RWPE1 (cell line): ENCODE measurements at regions not wholly inside any gene's neighbourhood (a gene's known extent, or its start where the extent isn't known, plus 50 kb on each side); places are given as distances from the start of the nearest gene placed in this dataset.
A peak's percentile ranks its signal among the peaks of the same experiment; 100 is the strongest.

Experiments
- CTCF ChIA-PET: fragments of 350-600 bp; sonication (Branson Sonifier 250); formaldehyde crosslinking; extraction: SDS; loops from one replicate; lab custom pipeline; 2021; lab: Yijun Ruan, JAX
- POLR2A ChIA-PET: fragments of 400-600 bp; formaldehyde crosslinking; extraction: SDS; loops from one replicate; lab custom pipeline; 2020; ENCODE audit warnings: antibody characterized with exemption; ENCODE audit not compliant: low non-redundant PET; lab: Yijun Ruan, JAX
- DNase-seq: peaks from one replicate; pipeline ENCODE4 v3.0.0; 2012; ENCODE audit warnings: low spot score
- H3K27ac ChIP-seq: fragments of 450-650 bp; 2 replicates; pipeline ENCODE4 v1.5.1; 2017
- TF ChIP-seq, protein P1 (sequence below): fragments of 450-650 bp; conservative IDR thresholded peaks from 2 replicates; pipeline ENCODE4 v1.5.1; 2017; ENCODE audit warnings: low read depth, mild to moderate bottlenecking

DNA sequence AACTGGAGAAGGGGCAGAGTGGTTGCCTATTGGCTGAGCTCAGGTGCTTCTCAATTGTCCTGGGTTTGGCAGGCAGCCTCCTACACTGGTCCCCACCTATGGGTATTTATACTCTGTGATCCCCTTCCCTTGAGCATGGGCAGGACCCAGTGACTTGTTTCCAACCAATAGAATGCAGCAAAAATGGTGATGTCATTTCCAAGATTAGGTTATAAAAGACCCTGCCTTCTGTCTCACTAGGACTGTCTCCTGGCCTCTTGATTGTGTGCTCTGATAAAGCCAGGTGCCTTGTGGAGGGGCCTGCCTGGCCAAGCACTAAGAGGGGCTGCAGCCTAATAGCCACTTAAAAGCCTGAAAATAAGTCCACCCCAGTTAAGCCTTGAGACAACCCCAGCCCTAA, 76.1 kb downstream of the MSX2 start:
- ChIA-PET POLR2A (no interaction called here), CTCF (no interaction called here)
- TF ChIP-seq, protein P1, sequence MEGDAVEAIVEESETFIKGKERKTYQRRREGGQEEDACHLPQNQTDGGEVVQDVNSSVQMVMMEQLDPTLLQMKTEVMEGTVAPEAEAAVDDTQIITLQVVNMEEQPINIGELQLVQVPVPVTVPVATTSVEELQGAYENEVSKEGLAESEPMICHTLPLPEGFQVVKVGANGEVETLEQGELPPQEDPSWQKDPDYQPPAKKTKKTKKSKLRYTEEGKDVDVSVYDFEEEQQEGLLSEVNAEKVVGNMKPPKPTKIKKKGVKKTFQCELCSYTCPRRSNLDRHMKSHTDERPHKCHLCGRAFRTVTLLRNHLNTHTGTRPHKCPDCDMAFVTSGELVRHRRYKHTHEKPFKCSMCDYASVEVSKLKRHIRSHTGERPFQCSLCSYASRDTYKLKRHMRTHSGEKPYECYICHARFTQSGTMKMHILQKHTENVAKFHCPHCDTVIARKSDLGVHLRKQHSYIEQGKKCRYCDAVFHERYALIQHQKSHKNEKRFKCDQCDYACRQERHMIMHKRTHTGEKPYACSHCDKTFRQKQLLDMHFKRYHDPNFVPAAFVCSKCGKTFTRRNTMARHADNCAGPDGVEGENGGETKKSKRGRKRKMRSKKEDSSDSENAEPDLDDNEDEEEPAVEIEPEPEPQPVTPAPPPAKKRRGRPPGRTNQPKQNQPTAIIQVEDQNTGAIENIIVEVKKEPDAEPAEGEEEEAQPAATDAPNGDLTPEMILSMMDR: no peak
- DNase-seq: no peak
- H3K27ac ChIP-seq: no peak overlapping the region

DNA sequence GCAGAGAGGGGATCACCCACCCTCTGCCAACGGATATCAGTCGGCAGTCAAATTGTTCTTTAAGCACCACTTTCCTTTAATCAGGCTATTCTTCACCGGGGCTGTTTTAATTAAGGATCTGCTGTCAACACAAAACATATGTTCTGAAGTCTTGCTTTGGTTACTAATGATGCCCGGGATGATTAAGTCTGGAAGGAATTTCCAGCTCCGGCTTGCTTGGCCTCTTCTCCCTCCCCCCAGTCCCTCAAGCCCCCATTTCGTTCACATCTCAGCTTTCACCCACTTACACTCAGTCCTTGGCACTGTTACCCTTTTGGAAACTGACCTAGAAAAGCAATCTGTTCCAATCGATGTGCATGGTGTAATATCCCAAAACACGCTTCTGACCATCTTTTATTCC, 74.7 kb downstream of the MSX2 start:
- no peak overlapping the region for H3K27ac ChIP-seq
- TF ChIP-seq, protein P1: no peak
- DNase-seq: no peak
- CTCF ChIA-PET: no interaction called here
- POLR2A ChIA-PET: no interaction called here

DNA sequence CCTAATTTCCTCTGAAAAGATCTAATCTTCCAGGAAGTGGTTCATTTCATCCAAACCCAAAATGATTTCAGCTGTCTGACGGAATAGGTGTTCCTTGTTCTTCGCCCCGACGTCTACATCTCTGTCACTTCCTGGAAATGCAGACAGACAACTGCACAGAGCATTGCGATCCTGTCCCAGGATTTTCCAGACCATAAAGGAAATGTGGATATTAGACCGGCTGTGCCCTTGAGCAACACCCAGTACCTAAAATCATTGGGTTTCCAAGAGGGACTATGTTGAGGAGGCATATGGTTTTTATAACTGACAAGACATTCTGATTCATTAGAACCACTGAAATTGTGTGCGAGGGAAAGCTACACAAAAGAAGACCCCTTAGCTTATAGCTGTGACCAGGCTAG, 74.2 kb downstream of the MSX2 start:
- H3K27ac ChIP-seq: no peak overlapping the region
- CTCF ChIA-PET: no interaction called here
- no peak for DNase-seq
- POLR2A ChIA-PET: no interaction called here
- TF ChIP-seq, protein P1: no peak

DNA sequence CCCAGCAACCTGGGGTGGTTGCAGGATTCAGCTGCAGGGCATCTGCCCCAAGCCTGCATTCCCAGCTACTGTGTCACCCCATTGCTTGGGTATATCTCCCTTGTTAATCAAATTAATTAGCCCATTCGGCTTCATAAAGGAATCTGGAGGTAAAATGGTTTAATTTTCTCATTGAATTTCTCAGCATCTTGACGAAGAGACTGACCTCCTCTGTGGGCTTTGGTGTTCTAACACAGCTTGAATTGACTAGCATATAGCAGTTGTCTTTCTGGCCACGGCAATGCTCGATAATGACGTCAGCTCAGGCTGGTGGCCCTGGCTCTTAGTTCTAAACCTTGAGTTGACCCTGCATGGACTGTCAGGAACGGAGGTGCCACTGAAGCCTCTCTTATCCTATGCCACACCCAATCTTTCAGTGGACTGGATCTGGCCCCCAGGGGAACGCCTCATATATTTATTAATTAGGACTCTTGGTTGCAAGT, 72.4 kb downstream of the MSX2 start:
- no peak for DNase-seq
- TF ChIP-seq, protein P1: no peak
- POLR2A ChIA-PET: no interaction called here
- no peak overlapping the region for H3K27ac ChIP-seq
- CTCF ChIA-PET: interaction anchor here (0.7 to 5.4 kb wide), 3 partner anchors 377 to 470 kb away, joined by 3 to 52 read pairs (median 3); no protein-coding TSS in a partner anchor

DNA sequence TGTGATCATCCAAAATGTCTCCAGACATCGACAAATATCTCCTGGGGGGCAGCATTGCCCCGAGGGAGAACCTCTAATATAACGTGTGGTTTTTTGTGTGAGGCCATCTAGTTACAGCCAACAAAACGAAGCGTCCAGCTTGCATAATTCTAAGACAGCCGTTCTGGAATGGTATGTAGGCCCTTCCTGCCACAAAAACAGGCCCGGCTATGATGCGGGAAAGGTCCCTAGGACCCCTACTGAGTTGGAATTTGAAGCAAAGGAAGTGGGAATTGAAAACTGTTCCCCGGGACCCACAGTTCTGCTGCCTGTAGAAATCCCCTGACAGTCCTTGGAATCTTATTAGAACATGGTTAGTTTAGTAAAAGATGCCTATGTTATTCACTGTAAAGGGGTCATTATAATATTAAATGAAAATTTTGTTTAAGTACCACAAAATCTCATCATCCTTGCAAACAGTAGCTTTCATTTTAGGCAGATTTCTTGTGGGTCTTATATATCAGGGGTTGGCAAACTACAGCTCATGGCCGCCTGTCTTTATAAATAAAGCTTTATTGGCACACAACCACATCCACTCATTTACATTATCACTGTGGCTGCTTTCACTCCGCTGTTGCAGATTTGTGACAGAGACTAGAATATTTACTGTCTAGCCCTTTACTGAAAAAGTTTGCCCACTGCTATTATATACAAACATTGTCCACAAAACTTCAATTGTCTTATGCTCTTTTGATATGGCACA, 70.7 kb downstream of the MSX2 start:
- TF ChIP-seq, protein P1: no peak
- DNase-seq: no peak
- ChIA-PET POLR2A (no interaction called here), CTCF (interaction anchor here (0.5 to 5.4 kb wide), 6 partner anchors 17 to 471 kb away, joined by 3 to 52 read pairs (median 5); no protein-coding TSS in a partner anchor)
- H3K27ac ChIP-seq: no peak overlapping the region

DNA sequence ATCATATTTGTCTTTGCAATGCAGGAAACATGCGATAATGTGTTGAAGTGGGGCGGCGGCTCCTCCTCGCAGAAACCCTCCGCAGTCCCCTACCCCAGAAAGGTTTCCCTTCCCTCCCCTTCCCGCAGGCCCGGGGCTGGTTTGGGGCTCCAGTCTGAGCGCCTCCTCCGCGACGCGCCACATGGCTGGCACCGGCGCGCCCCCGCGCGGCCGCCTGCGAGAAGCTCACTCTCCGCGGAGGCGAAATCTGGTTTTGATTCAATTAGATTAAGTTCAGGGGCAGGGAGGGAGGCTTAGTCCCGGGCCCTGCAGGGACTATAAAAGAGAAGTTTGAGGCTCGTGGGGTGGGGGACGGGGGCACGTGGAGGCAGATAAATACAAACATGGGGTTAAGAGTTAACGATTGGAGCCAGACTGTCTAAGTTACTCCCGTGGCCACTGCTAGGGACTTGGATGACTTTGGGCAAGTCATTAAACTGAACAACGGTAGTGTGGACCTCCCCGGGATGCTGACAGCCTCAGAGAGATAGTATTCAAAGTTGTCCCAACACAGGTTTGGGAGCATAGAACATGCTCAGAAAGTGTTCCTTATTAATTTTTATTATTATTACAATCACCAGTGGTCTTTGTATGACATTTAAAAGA, 69.4 kb downstream of the MSX2 start:
- peak; percentile 68 for DNase-seq
- ChIA-PET CTCF (interaction anchor here (0.6 to 5.4 kb wide), 20 partner anchors 8 to 482 kb away, joined by 3 to 52 read pairs (median 4); no protein-coding TSS in a partner anchor), POLR2A (no interaction called here)
- TF ChIP-seq, protein P1: peak; percentile 95
- no peak overlapping the region for H3K27ac ChIP-seq
